ENCODE measurements at regions not wholly inside any gene's neighbourhood (a gene's known extent, or its start where the extent isn't known, plus 50 kb on each side); places are given as distances from the start of the nearest gene placed in this dataset.
"Not testable (repeated sequence)": the region's sequence is repeated elsewhere in the genome, so short reads cannot be mapped to it uniquely, and the experiment has no call there.

- no peak for DNase-seq (ENCODE audit: low read depth in 2 of 2, low spot score in 1 of 2)
Observed at GRCh38 chr5:104345222-104346016, 782.8 kb upstream of the NUDT12 start.

- no peak for DNase-seq (ENCODE audit: low read depth in 2 of 2, low spot score in 1 of 2)
Observed at GRCh38 chr5:104344809-104345208, 782.2 kb upstream of the NUDT12 start.

- no peak for DNase-seq (ENCODE audit: low read depth in 2 of 2, low spot score in 1 of 2)
Observed at GRCh38 chr5:104327801-104328200, 765.2 kb upstream of the NUDT12 start.

GRCh38 chr5:104326966-104327365 is 764.4 kb upstream of the NUDT12 start:
- DNase-seq (ENCODE audit: low read depth in 2 of 2, low spot score in 1 of 2): no peak

- DNase-seq (ENCODE audit: low read depth in 2 of 2, low spot score in 1 of 2): no peak
Observed at GRCh38 chr5:104325356-104325755, 762.8 kb upstream of the NUDT12 start.

GRCh38 chr5:104316676-104317075 is 754.1 kb upstream of the NUDT12 start:
- not testable (repeated sequence) for DNase-seq (ENCODE audit: low read depth in 2 of 2, low spot score in 1 of 2)

- no peak for DNase-seq (ENCODE audit: low read depth in 2 of 2, low spot score in 1 of 2)
Observed at GRCh38 chr5:104312481-104312880, 749.9 kb upstream of the NUDT12 start.

GRCh38 chr5:104305602-104306001 is 743.0 kb upstream of the NUDT12 start:
- DNase-seq (ENCODE audit: low read depth in 2 of 2, low spot score in 1 of 2): no peak

- no peak for DNase-seq (ENCODE audit: low read depth in 2 of 2, low spot score in 1 of 2)
Observed at GRCh38 chr5:104299998-104300706, 737.6 kb upstream of the NUDT12 start.

- DNase-seq (ENCODE audit: low read depth in 2 of 2, low spot score in 1 of 2): no peak
Observed at GRCh38 chr5:104298518-104298917, 735.9 kb upstream of the NUDT12 start.

GRCh38 chr5:104297076-104297475 is 734.5 kb upstream of the NUDT12 start:
- DNase-seq (ENCODE audit: low read depth in 2 of 2, low spot score in 1 of 2): no peak

GRCh38 chr5:104295991-104296390 is 733.4 kb upstream of the NUDT12 start:
- DNase-seq (ENCODE audit: low read depth in 2 of 2, low spot score in 1 of 2): no peak

GRCh38 chr5:104283136-104283535 is 720.5 kb upstream of the NUDT12 start:
- no peak for DNase-seq (ENCODE audit: low read depth in 2 of 2, low spot score in 1 of 2)

- DNase-seq (ENCODE audit: low read depth in 2 of 2, low spot score in 1 of 2): no peak
Observed at GRCh38 chr5:104273725-104274124, 711.1 kb upstream of the NUDT12 start.

- DNase-seq (ENCODE audit: low read depth in 2 of 2, low spot score in 1 of 2): no peak
Observed at GRCh38 chr5:104267320-104268015, 704.9 kb upstream of the NUDT12 start.

- no peak for DNase-seq (ENCODE audit: low read depth in 2 of 2, low spot score in 1 of 2)
Observed at GRCh38 chr5:104266161-104266560, 703.6 kb upstream of the NUDT12 start.

GRCh38 chr5:104265531-104266140 is 703.0 kb upstream of the NUDT12 start:
- no peak for DNase-seq (ENCODE audit: low read depth in 2 of 2, low spot score in 1 of 2)

GRCh38 chr5:104247260-104247659 is 684.7 kb upstream of the NUDT12 start:
- DNase-seq (ENCODE audit: low read depth in 2 of 2, low spot score in 1 of 2): no peak

GRCh38 chr5:104241046-104241445 is 678.5 kb upstream of the NUDT12 start:
- DNase-seq (ENCODE audit: low read depth in 2 of 2, low spot score in 1 of 2): no peak

GRCh38 chr5:104237586-104237985 is 675.0 kb upstream of the NUDT12 start:
- no peak for DNase-seq (ENCODE audit: low read depth in 2 of 2, low spot score in 1 of 2)

Measured in stimulated activated CD8-positive, alpha-beta memory T cell treated with anti-CD3 and anti-CD28 coated beads, Interleukin-4, amount 100 ng/mL, for 4 hours (primary cell).